ENCODE measurements at regions not wholly inside any gene's neighbourhood (a gene's known extent, or its start where the extent isn't known, plus 50 kb on each side); places are given as distances from the start of the nearest gene placed in this dataset.

- H3K4me1 ChIP-seq: no peaks in the 10 kb centered on the region
- TF ChIP-seq, protein P1, sequence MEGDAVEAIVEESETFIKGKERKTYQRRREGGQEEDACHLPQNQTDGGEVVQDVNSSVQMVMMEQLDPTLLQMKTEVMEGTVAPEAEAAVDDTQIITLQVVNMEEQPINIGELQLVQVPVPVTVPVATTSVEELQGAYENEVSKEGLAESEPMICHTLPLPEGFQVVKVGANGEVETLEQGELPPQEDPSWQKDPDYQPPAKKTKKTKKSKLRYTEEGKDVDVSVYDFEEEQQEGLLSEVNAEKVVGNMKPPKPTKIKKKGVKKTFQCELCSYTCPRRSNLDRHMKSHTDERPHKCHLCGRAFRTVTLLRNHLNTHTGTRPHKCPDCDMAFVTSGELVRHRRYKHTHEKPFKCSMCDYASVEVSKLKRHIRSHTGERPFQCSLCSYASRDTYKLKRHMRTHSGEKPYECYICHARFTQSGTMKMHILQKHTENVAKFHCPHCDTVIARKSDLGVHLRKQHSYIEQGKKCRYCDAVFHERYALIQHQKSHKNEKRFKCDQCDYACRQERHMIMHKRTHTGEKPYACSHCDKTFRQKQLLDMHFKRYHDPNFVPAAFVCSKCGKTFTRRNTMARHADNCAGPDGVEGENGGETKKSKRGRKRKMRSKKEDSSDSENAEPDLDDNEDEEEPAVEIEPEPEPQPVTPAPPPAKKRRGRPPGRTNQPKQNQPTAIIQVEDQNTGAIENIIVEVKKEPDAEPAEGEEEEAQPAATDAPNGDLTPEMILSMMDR (IDR thresholded peaks at IDR 0.05; ENCODE audit: borderline replicate concordance): no peak
- DNase-seq: no peak
- no peak overlapping the region for H3K27ac ChIP-seq (replicated peaks)
- H3K36me3 ChIP-seq: no peaks in the 10 kb centered on the region
- intact Hi-C loops (cut with micrococcal nuclease): no loop called here
- peaks cover 18% of the 10 kb centered on the region for H3K9me3 ChIP-seq (replicated peaks)
- no peak overlapping the region for H3K4me3 ChIP-seq
- no peaks in the 10 kb centered on the region for H3K27me3 ChIP-seq (ENCODE audit: low read depth)
These were observed 842.9 kb upstream of the SEMA6A start for GRCh38 chr5:117417501-117417900.

DNA sequence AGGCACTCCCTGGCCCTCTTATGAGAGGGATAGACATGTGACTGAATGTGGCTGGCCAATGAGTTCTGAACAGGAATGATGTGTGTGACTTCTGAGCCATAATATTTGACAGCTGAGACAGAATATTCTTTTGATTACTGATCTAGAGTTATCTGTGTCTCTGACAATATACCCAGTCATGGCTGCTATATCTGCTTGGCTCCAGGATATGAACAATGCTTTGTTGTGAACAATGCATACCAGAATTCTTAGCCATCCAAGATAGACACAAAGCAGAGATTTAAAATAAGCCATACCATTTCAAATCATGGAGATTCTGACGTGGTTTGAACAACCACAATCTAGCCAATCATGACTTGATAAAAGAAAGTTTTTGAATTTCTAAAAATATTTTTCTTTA is 840.3 kb upstream of the SEMA6A start:
- H3K36me3 ChIP-seq: no peaks in the 10 kb centered on the region
- H3K4me1 ChIP-seq: no peaks in the 10 kb centered on the region
- TF ChIP-seq, protein P1 (IDR thresholded peaks at IDR 0.05; ENCODE audit: borderline replicate concordance): no peak
- no peak overlapping the region for H3K4me3 ChIP-seq
- intact Hi-C loops (cut with micrococcal nuclease): no loop called here
- no peak for DNase-seq
- no peak overlapping the region for H3K27ac ChIP-seq (replicated peaks)
- no peaks in the 10 kb centered on the region for H3K9me3 ChIP-seq (replicated peaks)
- no peaks in the 10 kb centered on the region for H3K27me3 ChIP-seq (ENCODE audit: low read depth)

GRCh38 chr5:117411701-117412100 is 837.1 kb upstream of the SEMA6A start:
- H3K9me3 ChIP-seq (replicated peaks): no peaks in the 10 kb centered on the region
- H3K27ac ChIP-seq (replicated peaks): no peak overlapping the region
- TF ChIP-seq, protein P1 (IDR thresholded peaks at IDR 0.05; ENCODE audit: borderline replicate concordance): no peak
- H3K27me3 ChIP-seq (ENCODE audit: low read depth): no peaks in the 10 kb centered on the region
- no peaks in the 10 kb centered on the region for H3K4me1 ChIP-seq
- no peaks in the 10 kb centered on the region for H3K36me3 ChIP-seq
- H3K4me3 ChIP-seq: no peak overlapping the region
- DNase-seq: no peak
- intact Hi-C loops (cut with micrococcal nuclease): no loop called here

DNA sequence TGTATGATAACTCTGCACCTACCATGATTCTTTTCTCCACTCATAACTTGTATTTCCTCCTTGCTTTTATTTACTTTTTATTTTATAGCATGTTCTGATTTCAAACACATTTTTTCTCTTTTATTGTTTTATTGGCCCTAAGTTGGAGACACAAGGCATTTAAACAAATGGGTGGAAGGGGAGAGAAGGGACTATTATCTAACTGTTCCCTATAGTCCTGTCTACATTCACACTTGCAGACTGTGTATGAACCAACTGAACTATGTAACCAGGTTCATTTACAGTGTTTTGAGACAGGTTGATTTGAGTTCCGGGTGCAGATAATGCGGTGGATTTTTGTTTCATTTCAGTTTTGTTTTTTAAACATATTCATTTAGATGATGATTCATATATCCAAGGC is 830.6 kb upstream of the SEMA6A start:
- DNase-seq: no peak
- Histone ChIP-seq H3K36me3 (no peaks in the 10 kb centered on the region), H3K4me1 (no peaks in the 10 kb centered on the region), H3K27me3 (ENCODE audit: low read depth) (no peaks in the 10 kb centered on the region), H3K4me3 (no peak overlapping the region), H3K27ac (replicated peaks) (no peak overlapping the region), H3K9me3 (replicated peaks) (no peaks in the 10 kb centered on the region)
- intact Hi-C loops (cut with micrococcal nuclease): no loop called here
- TF ChIP-seq, protein P1 (IDR thresholded peaks at IDR 0.05; ENCODE audit: borderline replicate concordance): no peak

DNA sequence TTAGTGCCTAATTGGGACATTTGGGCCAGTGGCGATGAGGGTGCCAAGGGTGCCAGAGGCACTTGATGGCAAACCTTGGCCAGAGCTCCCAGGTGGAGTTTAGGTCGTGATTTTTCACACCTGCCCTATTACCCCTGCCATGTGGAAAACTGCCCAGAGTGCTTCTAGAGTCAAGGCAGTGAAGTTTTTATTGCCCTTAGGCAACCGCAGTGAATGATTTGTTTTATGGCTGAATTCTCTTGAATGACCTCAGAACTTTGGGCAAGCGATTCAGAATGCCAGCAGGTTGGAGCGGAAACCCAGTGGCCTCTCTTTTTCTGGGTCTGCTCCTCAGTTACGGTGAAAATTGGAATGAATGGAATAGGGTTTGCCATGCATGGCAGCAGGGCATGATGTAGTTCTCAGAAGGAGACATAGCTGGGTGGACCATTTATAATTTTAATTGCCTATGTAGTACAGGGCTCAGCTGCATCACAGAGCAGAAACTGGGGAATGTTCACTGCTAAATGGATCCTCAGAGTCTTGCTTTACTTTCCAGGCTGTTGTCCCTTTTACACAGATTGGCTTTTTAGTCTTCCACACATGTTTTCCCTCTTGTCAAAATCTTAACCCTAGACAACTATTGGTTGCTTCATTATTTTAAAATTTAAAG is 820.0 kb upstream of the SEMA6A start:
- no peaks in the 10 kb centered on the region for H3K4me1 ChIP-seq
- intact Hi-C loops (cut with micrococcal nuclease): no loop called here
- no peaks in the 10 kb centered on the region for H3K27me3 ChIP-seq (ENCODE audit: low read depth)
- peaks cover 6% of the 10 kb centered on the region for H3K9me3 ChIP-seq (replicated peaks)
- H3K36me3 ChIP-seq: no peaks in the 10 kb centered on the region
- H3K4me3 ChIP-seq: no peak overlapping the region
- TF ChIP-seq, protein P1 (IDR thresholded peaks at IDR 0.05; ENCODE audit: borderline replicate concordance): no peak
- H3K27ac ChIP-seq (replicated peaks): no peak overlapping the region
- DNase-seq: no peak

Measured in left ventricle myocardium inferior (tissue), 1 donor.